Hepatocyte (in vitro differentiated cells): ENCODE measurements at regions not wholly inside any gene's neighbourhood (a gene's known extent, or its start where the extent isn't known, plus 50 kb on each side); places are given as distances from the start of the nearest gene placed in this dataset.

Experiments used
- DNase-seq: peaks from one replicate; pipeline ENCODE4 v3.0.0-alpha.2; 2016; ENCODE audit warnings: low spot score
- H2AFZ ChIP-seq: fragments of 200-600 bp; sonication (generic); 2 replicates; pipeline ENCODE4 v1.6.0; 2016; ENCODE audit warnings: antibody characterized with exemption, mild to moderate bottlenecking
- H3K27ac ChIP-seq: fragments of 200-600 bp; sonication (generic); 2 replicates; pipeline ENCODE4 v1.5.1; 2016; ENCODE audit warnings: mild to moderate bottlenecking
- H3K27me3 ChIP-seq: fragments of 200-600 bp; sonication (generic); 2 replicates; pipeline ENCODE4 v1.6.1; 2016
- H3K36me3 ChIP-seq: fragments of 200-600 bp; sonication (generic); replicated peaks from 2 replicates; pipeline ENCODE4 v1.5.1; 2016; ENCODE audit warnings: low read depth; ENCODE audit not compliant: insufficient read depth
- H3K4me1 ChIP-seq: fragments of 200-600 bp; sonication (generic); 2 replicates; pipeline ENCODE4 v1.5.1; 2016; ENCODE audit warnings: mild to moderate bottlenecking, moderate library complexity; ENCODE audit not compliant: insufficient read depth
- H3K4me2 ChIP-seq: fragments of 200-600 bp; sonication (generic); 2 replicates; pipeline ENCODE4 v1.6.0; 2016
- H3K4me3 ChIP-seq: fragments of 200-600 bp; sonication (generic); 2 replicates; pipeline ENCODE4 v1.5.1; 2016; ENCODE audit warnings: mild to moderate bottlenecking
- H3K79me2 ChIP-seq: fragments of 200-600 bp; sonication (generic); 2 replicates; pipeline ENCODE4 v1.6.0; 2017; ENCODE audit warnings: mild to moderate bottlenecking
- H3K9me2 ChIP-seq: fragments of 200-600 bp; sonication (generic); replicated peaks from 2 replicates; pipeline ENCODE4 v1.6.0; 2017; ENCODE audit warnings: mild to moderate bottlenecking; ENCODE audit not compliant: insufficient read depth
- H3K9me3 ChIP-seq: fragments of 200-600 bp; sonication (generic); 2 replicates; pipeline ENCODE4 v1.5.1; 2016; ENCODE audit warnings: low read depth, mild to moderate bottlenecking
- H4K20me1 ChIP-seq: fragments of 200-600 bp; sonication (generic); 2 replicates; pipeline ENCODE4 v1.6.0; 2016; ENCODE audit warnings: mild to moderate bottlenecking; ENCODE audit not compliant: insufficient read depth, poor library complexity, severe bottlenecking
- EZH2 ChIP-seq: fragments of 200-600 bp; sonication (generic); IDR thresholded peaks from 2 replicates; pipeline ENCODE4 v1.6.1; 2016; ENCODE audit warnings: antibody characterized with exemption, mild to moderate bottlenecking, borderline replicate concordance
- EZH2phosphoT487 ChIP-seq: fragments of 200-600 bp; sonication (generic); IDR thresholded peaks from one replicate; pipeline ENCODE4 v1.6.1; 2018; ENCODE audit warnings: antibody characterized with exemption, mild to moderate bottlenecking, low read depth, moderate library complexity; ENCODE audit not compliant: unreplicated experiment, severe bottlenecking
- WGBS: methylation state at CpG from one replicate; pipeline ENCODE4 v1.1.6; 2016; ENCODE audit warnings: low lambda C conversion rate; ENCODE audit errors: missing lambda C conversion rate; 5-methylcytosine and 5-hydroxymethylcytosine counted together
- TF ChIP-seq, protein P1 (sequence below): fragments of 200-600 bp; sonication (generic); IDR thresholded peaks from 2 replicates; pipeline ENCODE4 v1.5.1; 2016; ENCODE audit warnings: antibody characterized with exemption, mild to moderate bottlenecking; ENCODE audit not compliant: poor library complexity

DNA sequence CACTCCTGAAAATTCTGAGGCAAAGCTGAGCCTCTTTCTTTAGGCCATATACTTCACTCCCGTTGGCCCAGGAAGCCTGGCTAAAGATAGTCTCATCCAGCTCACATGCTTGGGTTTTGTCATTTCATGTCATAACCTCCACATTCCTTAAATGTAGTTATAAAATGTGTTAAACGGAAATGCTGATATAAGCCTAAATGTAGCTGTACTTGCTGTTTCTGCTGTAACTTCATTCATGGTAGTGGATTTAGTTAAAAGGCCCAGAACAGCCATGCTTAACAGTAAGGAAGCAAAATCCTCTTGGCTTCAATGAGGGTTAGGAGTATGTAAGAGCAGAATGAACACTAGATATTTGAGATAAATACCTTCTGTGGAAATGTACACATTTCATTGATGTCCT is 135.8 kb upstream of the TMEM161B start:
- Histone ChIP-seq H3K4me1 (no peaks in the 10 kb centered on the region), H4K20me1 (no peaks in the 10 kb centered on the region)
- TF ChIP-seq, protein P1, sequence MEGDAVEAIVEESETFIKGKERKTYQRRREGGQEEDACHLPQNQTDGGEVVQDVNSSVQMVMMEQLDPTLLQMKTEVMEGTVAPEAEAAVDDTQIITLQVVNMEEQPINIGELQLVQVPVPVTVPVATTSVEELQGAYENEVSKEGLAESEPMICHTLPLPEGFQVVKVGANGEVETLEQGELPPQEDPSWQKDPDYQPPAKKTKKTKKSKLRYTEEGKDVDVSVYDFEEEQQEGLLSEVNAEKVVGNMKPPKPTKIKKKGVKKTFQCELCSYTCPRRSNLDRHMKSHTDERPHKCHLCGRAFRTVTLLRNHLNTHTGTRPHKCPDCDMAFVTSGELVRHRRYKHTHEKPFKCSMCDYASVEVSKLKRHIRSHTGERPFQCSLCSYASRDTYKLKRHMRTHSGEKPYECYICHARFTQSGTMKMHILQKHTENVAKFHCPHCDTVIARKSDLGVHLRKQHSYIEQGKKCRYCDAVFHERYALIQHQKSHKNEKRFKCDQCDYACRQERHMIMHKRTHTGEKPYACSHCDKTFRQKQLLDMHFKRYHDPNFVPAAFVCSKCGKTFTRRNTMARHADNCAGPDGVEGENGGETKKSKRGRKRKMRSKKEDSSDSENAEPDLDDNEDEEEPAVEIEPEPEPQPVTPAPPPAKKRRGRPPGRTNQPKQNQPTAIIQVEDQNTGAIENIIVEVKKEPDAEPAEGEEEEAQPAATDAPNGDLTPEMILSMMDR, result no peak
- TF ChIP-seq EZH2phosphoT487 (no peak), EZH2 (no peak)

DNA sequence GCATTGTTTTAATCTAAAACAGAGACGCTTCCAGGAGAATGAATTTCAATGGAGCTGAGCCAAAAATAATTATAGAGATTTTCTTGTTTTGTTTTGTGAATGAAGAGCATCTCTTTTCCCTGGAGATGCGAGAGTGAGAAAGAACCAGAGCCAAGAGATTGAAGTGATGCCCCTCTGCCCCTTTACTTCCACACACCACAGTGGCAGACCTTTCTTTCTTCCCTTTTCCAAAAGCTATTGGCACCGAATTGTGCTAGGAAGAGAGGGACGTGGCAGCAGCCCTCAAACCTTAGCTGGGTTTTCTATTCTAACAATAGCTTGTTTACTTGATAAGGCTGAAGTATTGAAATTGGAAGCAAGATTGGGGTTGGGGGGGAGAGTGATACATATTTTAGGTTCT is 133.0 kb upstream of the TMEM161B start:
- Histone ChIP-seq H3K4me1 (no peaks in the 10 kb centered on the region), H3K36me3 (no peaks in the 10 kb centered on the region), H3K79me2 (no peaks in the 10 kb centered on the region), H3K27ac (no peak overlapping the region), H3K4me3 (no peak overlapping the region), H3K27me3 (peaks cover 15% of the 10 kb centered on the region), H3K9me2 (no peaks in the 10 kb centered on the region), H3K4me2 (no peak overlapping the region), H4K20me1 (no peaks in the 10 kb centered on the region), H2AFZ (no peak overlapping the region), H3K9me3 (no peaks in the 10 kb centered on the region)
- 84% methylated on average over 4 of the region's 4 CpGs for WGBS
- no peak for DNase-seq
- TF ChIP-seq EZH2phosphoT487, result no peak
- no peak for TF ChIP-seq EZH2
- TF ChIP-seq, protein P1, result no peak

More for the DNA sequence above, 135.8 kb upstream of the TMEM161B start:
- 78% methylated on average over 2 of the region's 2 CpGs for WGBS
- no peak overlapping the region for H3K4me3 ChIP-seq
- no peak for DNase-seq
- H3K9me3 ChIP-seq, result no peaks in the 10 kb centered on the region
- no peak overlapping the region for H2AFZ ChIP-seq
- H3K79me2 ChIP-seq, result no peaks in the 10 kb centered on the region
- no peaks in the 10 kb centered on the region for H3K9me2 ChIP-seq
- no peaks in the 10 kb centered on the region for H3K36me3 ChIP-seq
- no peak overlapping the region for H3K27ac ChIP-seq
- H3K4me2 ChIP-seq, result no peak overlapping the region
- H3K27me3 ChIP-seq, result peaks cover 12% of the 10 kb centered on the region

DNA sequence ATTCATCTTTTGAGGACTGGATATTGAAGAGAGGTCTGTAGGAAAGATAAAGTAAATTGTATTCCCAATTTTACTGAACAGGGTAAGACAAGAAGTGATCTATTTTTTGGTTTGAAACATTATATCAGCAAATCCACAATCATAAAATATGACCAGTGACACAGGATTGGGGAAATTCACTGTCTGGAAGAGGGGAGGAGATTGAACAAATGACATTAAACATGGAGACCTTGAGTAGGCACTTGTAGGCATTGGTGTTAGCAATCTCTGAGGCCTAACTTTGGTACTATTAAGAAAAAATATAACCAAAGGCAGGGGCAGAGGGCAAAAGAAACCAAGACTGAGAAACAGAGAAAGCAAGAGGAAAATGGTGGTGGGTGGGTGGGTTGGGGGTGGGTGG is 132.6 kb upstream of the TMEM161B start:
- no peaks in the 10 kb centered on the region for H3K4me1 ChIP-seq
- H3K9me3 ChIP-seq, result no peaks in the 10 kb centered on the region
- H3K9me2 ChIP-seq, result no peaks in the 10 kb centered on the region
- no peaks in the 10 kb centered on the region for H4K20me1 ChIP-seq
- H3K27ac ChIP-seq, result no peak overlapping the region
- TF ChIP-seq EZH2, result no peak
- no peak for TF ChIP-seq EZH2phosphoT487
- TF ChIP-seq, protein P1, result no peak
- H3K4me2 ChIP-seq, result no peak overlapping the region
- H3K4me3 ChIP-seq, result no peak overlapping the region
- H3K36me3 ChIP-seq, result no peaks in the 10 kb centered on the region
- H3K79me2 ChIP-seq, result no peaks in the 10 kb centered on the region
- H2AFZ ChIP-seq, result no peak overlapping the region
- peaks cover 17% of the 10 kb centered on the region for H3K27me3 ChIP-seq
- no peak for DNase-seq

DNA sequence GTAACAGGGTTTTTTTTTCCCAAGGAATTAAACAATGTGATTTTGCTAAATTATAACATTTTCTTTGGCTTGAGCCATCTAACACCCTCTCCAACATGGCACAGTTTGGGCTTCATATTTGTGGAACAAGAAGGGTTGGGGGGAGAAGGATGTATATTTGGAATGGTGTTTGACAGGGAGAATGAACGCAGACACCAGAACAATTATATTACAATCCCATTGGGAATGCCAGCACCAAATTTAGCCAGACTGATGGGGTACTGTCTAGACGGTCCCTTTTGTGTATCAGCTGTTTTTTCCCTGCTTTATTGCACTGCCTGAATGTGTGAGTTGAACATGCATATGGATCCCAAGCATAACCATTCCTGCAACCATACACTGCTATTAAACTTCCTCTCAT is 130.9 kb upstream of the TMEM161B start:
- no peak for DNase-seq
- no peaks in the 10 kb centered on the region for H3K36me3 ChIP-seq
- no peak overlapping the region for H3K4me3 ChIP-seq
- H3K27me3 ChIP-seq, result peaks cover 28% of the 10 kb centered on the region
- no peaks in the 10 kb centered on the region for H4K20me1 ChIP-seq
- H3K9me3 ChIP-seq, result no peaks in the 10 kb centered on the region
- H2AFZ ChIP-seq, result no peak overlapping the region
- H3K4me2 ChIP-seq, result no peak overlapping the region
- no peaks in the 10 kb centered on the region for H3K9me2 ChIP-seq
- no peak overlapping the region for H3K27ac ChIP-seq
- 66% methylated on average over 2 of the region's 2 CpGs for WGBS
- no peaks in the 10 kb centered on the region for H3K4me1 ChIP-seq
- TF ChIP-seq EZH2phosphoT487 (no peak), EZH2 (no peak)
- TF ChIP-seq, protein P1, result no peak
- H3K79me2 ChIP-seq, result no peaks in the 10 kb centered on the region
